Natural killer cell treated with Interleukin-12 subunit alpha and Interleukin-12 subunit beta and Interleukin-15 and Interleukin-18, amount 100 ng/mL, for 72 hours (primary cell): ENCODE measurements at regions not wholly inside any gene's neighbourhood (a gene's known extent, or its start where the extent isn't known, plus 50 kb on each side); places are given as distances from the start of the nearest gene placed in this dataset.
"Not testable (repeated sequence)": the region's sequence is repeated elsewhere in the genome, so short reads cannot be mapped to it uniquely, and the experiment has no call there.

Source experiments
- ATAC-seq, 2 donors: fragments of 150-1000 bp; cut with Tn5 transposase in 1 of 2; sonication (Bioruptor Pico), chemical (Tn5 transposase) in 1 of 2; 2 replicates each; pipeline ENCODE4 v1.10.0; 2021
- DNase-seq: peaks from one replicate; pipeline ENCODE4 v3.0.0; 2022; ENCODE audit warnings: low spot score
- H3K27ac Mint-ChIP-seq, 2 donors: 1 replicate in 1 of 2; 2 replicates in 1 of 2; pipeline ENCODE4 v1.8.0; 2022; ENCODE audit warnings: mixed read lengths in 2 of 2, mild to moderate bottlenecking in 1 of 2, moderate library complexity in 1 of 2
- H3K27me3 Mint-ChIP-seq, 2 donors: 1 replicate in 1 of 2; 2 replicates in 1 of 2; pipeline ENCODE4 v1.8.0; 2022; ENCODE audit warnings: mixed read lengths in 2 of 2
- H3K36me3 Mint-ChIP-seq: one replicate; pipeline ENCODE4 v1.8.0; 2022; ENCODE audit warnings: mixed read lengths
- H3K4me1 Mint-ChIP-seq, 2 donors: 1 replicate in 1 of 2; 2 replicates in 1 of 2; pipeline ENCODE4 v1.8.0; 2022; ENCODE audit warnings: low read depth in 2 of 2, mixed read lengths in 2 of 2, mild to moderate bottlenecking in 1 of 2
- H3K4me3 Mint-ChIP-seq: one replicate; pipeline ENCODE4 v1.8.0; 2022; ENCODE audit warnings: mixed read lengths
- H3K9me3 Mint-ChIP-seq: 2 replicates; pipeline ENCODE4 v1.8.0; 2022; ENCODE audit warnings: mixed read lengths

DNA sequence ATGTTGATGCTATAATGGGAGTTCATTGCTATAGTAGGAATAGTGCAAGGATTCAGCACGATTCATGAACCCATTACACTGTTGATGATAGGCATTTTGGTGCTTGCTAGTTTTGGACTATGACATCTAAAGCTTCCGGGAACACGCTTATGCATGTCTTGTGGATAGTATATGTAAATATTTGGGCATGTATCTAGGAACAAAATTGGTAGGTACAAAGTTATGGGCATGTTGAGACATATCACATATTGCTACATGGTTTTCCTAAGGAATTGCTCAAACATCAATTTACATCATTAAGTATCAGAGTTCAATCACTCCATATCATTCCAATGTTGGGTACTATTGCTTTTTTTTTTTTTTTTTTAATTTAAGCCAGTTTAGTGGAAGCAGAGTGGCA lies 1103.2 kb downstream of the TBC1D22A start:
- Mint-ChIP-seq H3K9me3 (no peaks in the 10 kb centered on the region), H3K4me1 (no peaks in the 10 kb centered on the region), H3K27ac (no peak overlapping the region), H3K27me3 (peaks cover 22 to 41% of the 10 kb centered on the region in 2 donors), H3K36me3 (no peaks in the 10 kb centered on the region), H3K4me3 (no peak overlapping the region)
- DNase-seq (no peak), ATAC-seq (no peak)

- DNase-seq (no peak), ATAC-seq (no peak)
- H3K27me3 Mint-ChIP-seq: peaks cover 16 to 31% of the 10 kb centered on the region in 2 donors
- H3K4me3 Mint-ChIP-seq: no peak overlapping the region
- H3K4me1 Mint-ChIP-seq: no peaks in the 10 kb centered on the region
- no peaks in the 10 kb centered on the region for H3K36me3 Mint-ChIP-seq
- no peak overlapping the region for H3K27ac Mint-ChIP-seq
- H3K9me3 Mint-ChIP-seq: no peaks in the 10 kb centered on the region
Measured at GRCh38 chr22:47862394-47862793, 1099.9 kb downstream of the TBC1D22A start.

GRCh38 chr22:47860907-47861306 lies 1098.5 kb downstream of the TBC1D22A start:
- not testable (repeated sequence) for H3K4me3 Mint-ChIP-seq, H3K27ac Mint-ChIP-seq, H3K9me3 Mint-ChIP-seq, H3K4me1 Mint-ChIP-seq, DNase-seq, H3K36me3 Mint-ChIP-seq, ATAC-seq
- peaks cover 23 to 40% of the 10 kb centered on the region in 2 donors for H3K27me3 Mint-ChIP-seq

DNA sequence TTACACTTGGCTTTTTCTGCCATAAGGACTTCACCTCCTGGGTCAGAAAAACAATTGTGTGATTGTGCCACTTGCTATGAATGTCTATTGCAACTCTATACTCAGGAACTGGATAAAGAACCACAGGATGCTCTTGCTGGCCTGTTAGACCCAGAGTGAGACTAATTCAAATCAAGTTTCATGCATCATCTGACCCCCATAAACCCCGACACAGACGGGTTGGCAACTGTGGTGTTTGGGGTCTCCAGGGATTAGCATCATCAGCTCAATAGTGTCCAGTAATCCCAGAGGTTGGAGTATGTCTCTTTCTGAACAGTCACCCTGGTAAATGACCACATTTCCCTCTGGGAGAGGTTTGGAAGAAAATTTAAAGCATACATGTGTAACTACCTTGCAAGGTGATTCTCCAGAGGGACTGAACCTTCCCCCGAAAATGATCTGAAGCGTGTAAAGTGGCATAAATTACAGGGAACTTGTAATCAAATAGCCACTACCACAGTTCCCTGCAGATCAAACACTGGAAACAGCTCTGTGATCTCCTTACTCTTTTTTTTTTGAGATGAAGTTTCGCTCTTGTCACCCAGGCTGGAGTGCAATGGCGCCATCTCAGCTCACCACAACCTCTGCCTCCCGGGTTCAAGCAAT lies 1097.6 kb downstream of the TBC1D22A start:
- Mint-ChIP-seq H3K27ac (no peak overlapping the region), H3K36me3 (no peaks in the 10 kb centered on the region), H3K4me3 (no peak overlapping the region), H3K9me3 (no peaks in the 10 kb centered on the region), H3K4me1 (no peaks in the 10 kb centered on the region), H3K27me3 (peaks cover 25 to 41% of the 10 kb centered on the region in 2 donors)
- ATAC-seq (no peak), DNase-seq (no peak)

DNA sequence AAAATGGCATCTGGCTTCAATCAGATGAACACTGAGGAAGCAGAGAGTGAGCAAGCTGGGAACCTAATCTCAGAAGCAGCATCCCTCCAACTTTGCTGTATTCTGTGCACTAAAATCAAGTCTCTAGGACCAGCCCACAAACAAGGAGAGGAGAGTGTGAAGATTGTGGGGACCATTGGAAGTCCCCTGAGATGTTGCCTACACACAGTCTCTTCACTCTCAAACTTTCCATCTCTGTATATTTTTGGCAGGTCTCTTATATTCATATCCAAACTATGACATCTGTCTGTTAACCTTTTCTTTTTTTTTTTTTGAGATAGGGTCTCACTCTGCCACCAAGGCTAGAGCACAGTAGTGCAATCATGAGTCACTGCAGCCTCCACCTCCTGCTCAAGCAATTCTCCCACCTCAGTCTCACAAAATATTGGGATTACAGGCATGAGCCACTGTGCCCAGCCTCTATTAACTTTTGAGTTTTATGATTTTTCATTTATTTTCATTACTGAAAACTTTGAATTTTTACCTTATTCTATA lies 1096.4 kb downstream of the TBC1D22A start:
- H3K4me1 Mint-ChIP-seq: no peaks in the 10 kb centered on the region
- no peak for DNase-seq
- no peak overlapping the region for H3K4me3 Mint-ChIP-seq
- H3K9me3 Mint-ChIP-seq: no peaks in the 10 kb centered on the region
- ATAC-seq: no peak
- H3K27me3 Mint-ChIP-seq: peaks cover 30 to 41% of the 10 kb centered on the region in 2 donors
- H3K36me3 Mint-ChIP-seq: no peaks in the 10 kb centered on the region
- H3K27ac Mint-ChIP-seq: no peak overlapping the region

DNA sequence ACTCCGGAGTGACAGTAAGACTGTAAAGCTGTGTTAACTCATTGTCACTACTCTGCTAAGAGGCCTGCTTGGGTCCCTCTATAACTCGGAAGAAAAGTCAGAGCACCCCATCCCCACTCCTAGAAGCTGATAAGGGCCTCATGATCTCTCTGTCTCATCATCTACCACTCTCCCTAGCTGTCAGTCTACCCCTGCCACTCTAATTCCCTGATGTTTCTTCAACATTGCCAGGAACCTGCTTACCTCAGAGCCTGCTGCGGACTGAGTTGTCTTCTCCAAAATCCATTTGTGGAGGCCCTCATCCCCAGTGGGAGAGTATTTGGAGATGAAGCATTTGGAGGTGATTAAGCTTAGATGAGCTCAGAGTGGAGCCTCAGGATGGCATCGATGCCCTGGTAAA lies 1092.2 kb downstream of the TBC1D22A start:
- Mint-ChIP-seq H3K36me3 (no peaks in the 10 kb centered on the region), H3K9me3 (no peaks in the 10 kb centered on the region), H3K4me1 (no peaks in the 10 kb centered on the region), H3K4me3 (no peak overlapping the region), H3K27ac (no peak overlapping the region), H3K27me3 (peaks cover 37 to 50% of the 10 kb centered on the region in 2 donors)
- ATAC-seq: peak in 1 of 2 donors; percentile 60
- no peak for DNase-seq

GRCh38 chr22:47854251-47854650 lies 1091.8 kb downstream of the TBC1D22A start:
- H3K4me1 Mint-ChIP-seq: no peaks in the 10 kb centered on the region
- ATAC-seq (no peak), DNase-seq (no peak)
- H3K4me3 Mint-ChIP-seq: no peak overlapping the region
- no peak overlapping the region for H3K27ac Mint-ChIP-seq
- no peaks in the 10 kb centered on the region for H3K9me3 Mint-ChIP-seq
- peaks cover 37 to 50% of the 10 kb centered on the region in 2 donors for H3K27me3 Mint-ChIP-seq
- no peaks in the 10 kb centered on the region for H3K36me3 Mint-ChIP-seq

- no peak for DNase-seq
- no peaks in the 10 kb centered on the region for H3K4me1 Mint-ChIP-seq
- H3K27ac Mint-ChIP-seq: no peak overlapping the region
- no peaks in the 10 kb centered on the region for H3K9me3 Mint-ChIP-seq
- no peak overlapping the region for H3K4me3 Mint-ChIP-seq
- peaks cover 37 to 50% of the 10 kb centered on the region in 2 donors for H3K27me3 Mint-ChIP-seq
- ATAC-seq: no peak
- no peaks in the 10 kb centered on the region for H3K36me3 Mint-ChIP-seq
Measured at GRCh38 chr22:47853750-47854149, 1091.3 kb downstream of the TBC1D22A start.

GRCh38 chr22:47851586-47851985 lies 1089.1 kb downstream of the TBC1D22A start:
- Mint-ChIP-seq H3K27ac (no peak overlapping the region), H3K4me3 (no peak overlapping the region), H3K36me3 (no peaks in the 10 kb centered on the region), H3K27me3 (peaks cover 32 to 41% of the 10 kb centered on the region in 2 donors), H3K4me1 (no peaks in the 10 kb centered on the region), H3K9me3 (no peaks in the 10 kb centered on the region)
- DNase-seq (no peak), ATAC-seq (no peak)

DNA sequence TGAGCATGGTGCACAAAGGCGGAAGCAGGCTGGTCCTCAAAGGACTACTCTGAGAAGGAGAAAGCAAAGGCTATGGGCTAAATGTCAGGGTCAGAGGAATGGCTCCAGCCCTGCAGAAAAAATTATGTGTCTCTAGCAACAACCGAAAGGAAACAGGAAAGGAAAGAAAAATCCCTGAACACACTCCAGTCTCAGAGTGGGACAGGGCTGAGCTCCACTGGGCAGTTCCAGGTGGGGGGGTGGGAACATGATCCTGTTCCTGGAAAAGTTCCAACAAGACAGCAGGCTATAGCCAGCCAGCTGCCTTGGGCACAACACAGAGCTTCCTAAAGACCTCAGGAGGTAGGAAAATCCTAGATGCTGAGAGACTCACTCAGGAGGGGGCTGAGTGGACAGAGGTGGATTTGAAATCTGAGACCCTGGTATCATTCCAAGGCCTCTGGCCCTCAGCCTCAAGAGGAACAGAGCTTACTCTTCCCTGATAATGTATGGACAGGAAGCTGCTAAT lies 1088.2 kb downstream of the TBC1D22A start:
- ATAC-seq: no peak
- Mint-ChIP-seq H3K4me3 (no peak overlapping the region), H3K36me3 (no peaks in the 10 kb centered on the region), H3K27me3 (peaks cover 33 to 41% of the 10 kb centered on the region in 2 donors), H3K4me1 (no peaks in the 10 kb centered on the region), H3K9me3 (no peaks in the 10 kb centered on the region), H3K27ac (no peak overlapping the region)
- no peak for DNase-seq

- ATAC-seq (no peak), DNase-seq (no peak)
- peaks cover 35 to 45% of the 10 kb centered on the region in 2 donors for H3K27me3 Mint-ChIP-seq
- no peaks in the 10 kb centered on the region for H3K4me1 Mint-ChIP-seq
- H3K4me3 Mint-ChIP-seq: no peak overlapping the region
- no peaks in the 10 kb centered on the region for H3K9me3 Mint-ChIP-seq
- no peaks in the 10 kb centered on the region for H3K36me3 Mint-ChIP-seq
- H3K27ac Mint-ChIP-seq: no peak overlapping the region
Measured at GRCh38 chr22:47849576-47849975, 1087.1 kb downstream of the TBC1D22A start.

DNA sequence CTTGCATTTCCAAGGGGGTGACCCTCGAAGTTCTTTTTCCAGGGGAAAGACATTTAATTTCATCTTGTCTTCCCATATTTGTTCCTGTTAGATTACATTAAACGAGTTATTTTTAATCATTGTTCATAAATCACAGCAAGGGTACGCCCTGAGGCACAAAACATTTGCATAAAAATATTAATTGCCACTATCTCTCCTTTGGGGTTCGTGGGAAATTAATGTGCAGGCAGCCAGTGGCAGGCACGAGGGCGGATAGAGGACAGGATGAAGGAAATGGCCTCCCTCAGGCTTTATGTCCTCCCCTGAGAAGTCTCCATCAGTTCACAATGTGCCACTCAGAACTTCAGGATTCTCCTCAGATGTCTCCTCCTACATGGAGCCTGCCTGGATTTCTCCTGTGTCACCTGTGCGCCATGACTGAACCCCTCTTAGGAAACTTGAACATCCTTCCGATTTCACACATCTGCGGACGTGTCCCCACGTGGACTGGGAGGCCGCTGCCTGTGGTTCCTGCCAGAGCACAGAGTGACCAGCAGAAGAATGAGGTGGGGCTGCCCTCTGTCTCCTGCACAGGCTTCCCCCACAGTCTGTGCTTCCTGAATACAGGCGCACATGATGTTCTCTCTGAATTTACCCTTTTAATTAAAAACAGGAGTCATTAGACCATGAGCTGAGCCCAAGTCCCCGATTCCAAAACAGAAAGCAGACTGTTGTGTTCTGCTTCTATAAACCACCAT lies 1085.9 kb downstream of the TBC1D22A start:
- Mint-ChIP-seq H3K4me1 (no peaks in the 10 kb centered on the region), H3K27ac (no peak overlapping the region), H3K36me3 (no peaks in the 10 kb centered on the region), H3K27me3 (peaks cover 26 to 36% of the 10 kb centered on the region in 2 donors), H3K4me3 (no peak overlapping the region), H3K9me3 (no peaks in the 10 kb centered on the region)
- DNase-seq (no peak), ATAC-seq (no peak)

- H3K27me3 Mint-ChIP-seq: peaks cover 21 to 26% of the 10 kb centered on the region in 2 donors
- DNase-seq: no peak
- no peaks in the 10 kb centered on the region for H3K4me1 Mint-ChIP-seq
- H3K4me3 Mint-ChIP-seq: no peak overlapping the region
- no peak overlapping the region for H3K27ac Mint-ChIP-seq
- no peak for ATAC-seq
- no peaks in the 10 kb centered on the region for H3K36me3 Mint-ChIP-seq
- H3K9me3 Mint-ChIP-seq: no peaks in the 10 kb centered on the region
Measured at GRCh38 chr22:47847131-47847890, 1084.9 kb downstream of the TBC1D22A start.

GRCh38 chr22:47846206-47846605 lies 1083.8 kb downstream of the TBC1D22A start:
- Mint-ChIP-seq H3K36me3 (no peaks in the 10 kb centered on the region), H3K27ac (no peak overlapping the region), H3K4me3 (no peak overlapping the region), H3K4me1 (no peaks in the 10 kb centered on the region), H3K9me3 (no peaks in the 10 kb centered on the region), H3K27me3 (peaks cover 20 to 22% of the 10 kb centered on the region in 2 donors)
- DNase-seq: no peak
- ATAC-seq: no peak
